Uterus (tissue), 2 donors: ENCODE measurements at regions not wholly inside any gene's neighbourhood (a gene's known extent, or its start where the extent isn't known, plus 50 kb on each side); places are given as distances from the start of the nearest gene placed in this dataset.

Experiments used
- CTCF ChIP-seq, 4 experiments: fragments of 200-600 bp in 2 of 4; fragments of 450-650 bp in 2 of 4; sonication (generic) in 2 of 4; IDR thresholded peaks; one replicate each; pipeline ENCODE4 v1.5.1; 2016 to 2019; ENCODE audit warnings: antibody characterized with exemption in 4 of 4, mild to moderate bottlenecking in 2 of 4, moderate library complexity in 1 of 4
- POLR2A ChIP-seq, 2 donors: fragments of 450-650 bp; IDR thresholded peaks; one replicate each; pipeline ENCODE4 v1.6.1; 2016; ENCODE audit warnings: antibody characterized with exemption in 2 of 2, mild to moderate bottlenecking in 1 of 2, moderate library complexity in 1 of 2

DNA sequence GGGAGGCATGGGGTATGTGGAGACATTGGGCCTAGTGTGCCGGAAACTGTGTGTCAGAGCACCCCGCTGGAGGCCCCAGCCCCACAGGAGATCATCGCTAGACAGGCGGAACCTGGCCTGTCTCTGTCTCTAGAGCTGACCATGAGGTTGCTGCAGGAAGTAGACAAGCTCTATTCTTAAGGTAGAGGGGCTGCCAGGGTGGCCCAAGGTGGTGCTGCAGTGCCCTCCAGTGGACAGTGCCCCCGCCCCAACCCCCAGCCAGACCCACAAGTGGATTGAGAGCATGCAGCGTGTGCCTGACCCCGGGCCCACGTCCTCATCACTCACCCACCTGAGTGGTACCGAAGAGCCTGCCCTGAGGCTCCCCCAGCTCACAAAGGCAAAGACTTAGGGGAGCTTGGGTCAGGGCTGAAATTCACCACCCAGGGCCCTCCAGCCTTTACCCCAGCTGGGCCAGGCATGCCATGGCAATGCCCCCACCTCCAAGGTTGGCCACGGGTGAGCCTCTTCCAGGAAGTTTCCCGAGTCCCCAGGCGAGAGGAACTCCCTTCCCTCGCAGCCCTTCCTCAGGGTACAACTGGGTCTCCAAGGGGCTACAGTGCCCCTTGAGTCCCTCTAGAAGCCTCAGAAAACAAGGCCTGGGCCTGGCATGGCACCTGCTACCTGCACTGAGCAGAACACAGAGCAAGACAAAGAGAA lies 155.0 kb downstream of the TTC32 start:
- no peak for TF ChIP-seq CTCF (IDR thresholded peaks at IDR 0.05)
- TF ChIP-seq POLR2A (IDR thresholded peaks at IDR 0.05): no peak
